Endodermal cell (in vitro differentiated cells): ENCODE measurements at regions not wholly inside any gene's neighbourhood (a gene's known extent, or its start where the extent isn't known, plus 50 kb on each side); places are given as distances from the start of the nearest gene placed in this dataset.

Experiments
- DNase-seq: peaks from one replicate; pipeline ENCODE4 v3.0.0-alpha.2; 2017
- H3K27ac ChIP-seq: 2 replicates; pipeline ENCODE4 v1.5.1; 2013; ENCODE audit warnings: mild to moderate bottlenecking, low read depth, low read length, moderate library complexity
- H3K27me3 ChIP-seq: 2 replicates; pipeline ENCODE4 v1.6.1; 2013; ENCODE audit warnings: mild to moderate bottlenecking, low read length, moderate library complexity; ENCODE audit not compliant: insufficient read depth, control insufficient read depth, poor library complexity, severe bottlenecking
- H3K36me3 ChIP-seq: 2 replicates; pipeline ENCODE4 v1.7.0; 2013; ENCODE audit warnings: mild to moderate bottlenecking, low read length, moderate library complexity; ENCODE audit not compliant: control insufficient read depth, insufficient read depth
- H3K4me1 ChIP-seq: one replicate; pipeline ENCODE4 v1.7.0; 2013; ENCODE audit warnings: low read length; ENCODE audit not compliant: control insufficient read depth, insufficient read depth
- H3K4me3 ChIP-seq: 2 replicates; pipeline ENCODE4 v1.5.1; 2013; ENCODE audit warnings: mild to moderate bottlenecking, low read length, moderate library complexity
- H3K9ac ChIP-seq: 2 replicates; pipeline ENCODE4 v1.6.1; 2013; ENCODE audit warnings: mild to moderate bottlenecking, low read length, moderate library complexity; ENCODE audit not compliant: poor library complexity, severe bottlenecking; ENCODE audit errors: extremely low read depth
- H3K9me3 ChIP-seq: 2 replicates; pipeline ENCODE4 v1.6.1; 2013; ENCODE audit warnings: mild to moderate bottlenecking, low read length, moderate library complexity; ENCODE audit not compliant: control insufficient read depth
- H3K27ac Mint-ChIP-seq: 2 replicates; pipeline ENCODE4 v1.8.0; 2020; ENCODE audit warnings: mixed read lengths
- H3K27me3 Mint-ChIP-seq: 2 replicates; pipeline ENCODE4 v1.8.0; 2021; ENCODE audit warnings: mild to moderate bottlenecking, mixed read lengths; ENCODE audit not compliant: insufficient read depth
- H3K36me3 Mint-ChIP-seq: 2 replicates; pipeline ENCODE4 v1.8.0; 2020; ENCODE audit warnings: low read depth, mixed read lengths
- H3K4me1 Mint-ChIP-seq: 2 replicates; pipeline ENCODE4 v1.8.0; 2020; ENCODE audit warnings: mixed read lengths
- H3K4me3 Mint-ChIP-seq: 2 replicates; pipeline ENCODE4 v1.8.0; 2020; ENCODE audit warnings: mild to moderate bottlenecking, moderate library complexity, mixed read lengths
- H3K9me3 Mint-ChIP-seq: 2 replicates; pipeline ENCODE4 v1.8.0; 2020; ENCODE audit warnings: mild to moderate bottlenecking, mixed read lengths
- WGBS, 2 experiments: methylation state at CpG; one replicate each; pipeline versions ENCODE4 v1.1.5 to v1.1.7; 2013; ENCODE audit warnings: missing lambda C conversion rate in 2 of 2, mixed read lengths in 1 of 2; ENCODE audit not compliant: insufficient coverage in 1 of 2, insufficient read length in 1 of 2; 5-methylcytosine and 5-hydroxymethylcytosine counted together
- TF ChIP-seq, protein P1 (sequence below): fragments of 200-600 bp; sonication (generic); conservative IDR thresholded peaks from 2 replicates; pipeline ENCODE4 v1.5.0; 2021; ENCODE audit warnings: antibody characterized with exemption, mild to moderate bottlenecking

DNA sequence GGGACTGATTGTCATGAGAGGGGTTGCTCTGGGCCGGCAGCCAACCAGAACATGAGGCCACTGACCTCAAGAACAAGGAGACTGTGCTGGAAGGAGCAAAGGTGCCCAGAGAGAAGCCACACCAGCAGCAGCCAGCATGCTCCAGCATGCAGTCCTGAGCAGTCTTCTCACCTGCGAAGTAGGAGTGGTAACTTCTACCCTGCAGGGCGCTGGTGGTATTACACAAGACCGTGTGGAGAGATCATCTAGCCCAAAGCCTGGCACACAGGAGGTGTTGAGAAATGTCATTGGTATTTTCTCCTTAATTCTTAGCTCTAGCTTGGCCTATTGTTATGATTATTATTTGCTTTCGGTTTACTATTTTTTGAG, 132.7 kb downstream of the TSN start:
- WGBS, 2 experiments: 63 to 88% methylated on average over 3 to 5 of the region's 5 CpGs
- no peak overlapping the region for H3K9ac ChIP-seq
- peaks cover 3% of the 10 kb centered on the region for H3K36me3 Mint-ChIP-seq
- peaks cover 26% of the 10 kb centered on the region for H3K27me3 Mint-ChIP-seq
- no peaks in the 10 kb centered on the region for H3K4me1 ChIP-seq
- H3K4me3 Mint-ChIP-seq: no peak overlapping the region
- H3K9me3 ChIP-seq: peaks cover 8% of the 10 kb centered on the region
- TF ChIP-seq, protein P1, sequence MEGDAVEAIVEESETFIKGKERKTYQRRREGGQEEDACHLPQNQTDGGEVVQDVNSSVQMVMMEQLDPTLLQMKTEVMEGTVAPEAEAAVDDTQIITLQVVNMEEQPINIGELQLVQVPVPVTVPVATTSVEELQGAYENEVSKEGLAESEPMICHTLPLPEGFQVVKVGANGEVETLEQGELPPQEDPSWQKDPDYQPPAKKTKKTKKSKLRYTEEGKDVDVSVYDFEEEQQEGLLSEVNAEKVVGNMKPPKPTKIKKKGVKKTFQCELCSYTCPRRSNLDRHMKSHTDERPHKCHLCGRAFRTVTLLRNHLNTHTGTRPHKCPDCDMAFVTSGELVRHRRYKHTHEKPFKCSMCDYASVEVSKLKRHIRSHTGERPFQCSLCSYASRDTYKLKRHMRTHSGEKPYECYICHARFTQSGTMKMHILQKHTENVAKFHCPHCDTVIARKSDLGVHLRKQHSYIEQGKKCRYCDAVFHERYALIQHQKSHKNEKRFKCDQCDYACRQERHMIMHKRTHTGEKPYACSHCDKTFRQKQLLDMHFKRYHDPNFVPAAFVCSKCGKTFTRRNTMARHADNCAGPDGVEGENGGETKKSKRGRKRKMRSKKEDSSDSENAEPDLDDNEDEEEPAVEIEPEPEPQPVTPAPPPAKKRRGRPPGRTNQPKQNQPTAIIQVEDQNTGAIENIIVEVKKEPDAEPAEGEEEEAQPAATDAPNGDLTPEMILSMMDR: peak; percentile 79
- H3K27ac Mint-ChIP-seq: no peak overlapping the region
- H3K4me3 ChIP-seq: no peak overlapping the region
- peak; percentile 90 for DNase-seq
- no peak overlapping the region for H3K27ac ChIP-seq
- H3K9me3 Mint-ChIP-seq: peaks cover 9% of the 10 kb centered on the region
- no peaks in the 10 kb centered on the region for H3K36me3 ChIP-seq
- peaks cover 6% of the 10 kb centered on the region for H3K27me3 ChIP-seq
- H3K4me1 Mint-ChIP-seq: no peaks in the 10 kb centered on the region

DNA sequence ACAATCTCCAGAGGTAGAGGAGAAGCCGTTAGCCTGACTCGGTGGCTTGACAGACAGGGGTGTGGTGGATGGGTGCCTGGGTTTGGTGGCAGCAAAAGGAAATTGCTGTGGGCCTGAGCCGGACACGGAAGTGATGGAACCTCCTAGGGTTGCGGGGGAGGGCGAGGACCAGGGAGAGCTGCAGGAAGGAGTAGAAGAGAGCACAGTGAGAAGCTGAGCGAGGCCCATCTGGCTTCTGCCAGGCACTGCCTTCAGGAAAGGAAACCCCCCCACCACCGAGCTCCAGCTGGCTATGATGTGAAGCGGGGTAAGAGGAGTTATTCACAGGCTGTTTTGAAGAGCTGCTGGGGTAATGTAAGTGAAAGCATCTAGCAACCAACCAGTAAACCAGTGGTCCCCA, 134.6 kb downstream of the TSN start:
- H3K27me3 ChIP-seq: peaks cover 6% of the 10 kb centered on the region
- H3K4me3 ChIP-seq: no peak overlapping the region
- no peaks in the 10 kb centered on the region for H3K36me3 ChIP-seq
- TF ChIP-seq, protein P1: no peak
- Mint-ChIP-seq H3K36me3 (peaks cover 3% of the 10 kb centered on the region), H3K27ac (no peak overlapping the region), H3K4me3 (no peak overlapping the region), H3K4me1 (no peaks in the 10 kb centered on the region), H3K27me3 (peaks cover 21% of the 10 kb centered on the region), H3K9me3 (peaks cover 11% of the 10 kb centered on the region)
- peaks cover 8% of the 10 kb centered on the region for H3K9me3 ChIP-seq
- H3K4me1 ChIP-seq: peaks cover 2% of the 10 kb centered on the region
- no peak overlapping the region for H3K27ac ChIP-seq
- WGBS, 2 experiments: 90% methylated on average over 7 to 9 of the region's 9 CpGs
- DNase-seq: no peak
- H3K9ac ChIP-seq: no peak overlapping the region

GRCh38 chr2:121895723-121896571, 140.5 kb downstream of the TSN start:
- no peaks in the 10 kb centered on the region for H3K36me3 ChIP-seq
- no peak overlapping the region for H3K4me3 ChIP-seq
- Mint-ChIP-seq H3K4me1 (no peaks in the 10 kb centered on the region), H3K27me3 (peaks cover 6% of the 10 kb centered on the region), H3K4me3 (no peak overlapping the region), H3K9me3 (peaks cover 11% of the 10 kb centered on the region), H3K27ac (no peak overlapping the region), H3K36me3 (peaks cover 3% of the 10 kb centered on the region)
- no peak overlapping the region for H3K9ac ChIP-seq
- H3K27me3 ChIP-seq: no peaks in the 10 kb centered on the region
- TF ChIP-seq, protein P1: no peak
- DNase-seq: no peak
- WGBS, 2 experiments: 94 to 99% methylated on average over 13 to 14 of the region's 14 CpGs
- H3K27ac ChIP-seq: no peak overlapping the region
- peaks cover 8% of the 10 kb centered on the region for H3K9me3 ChIP-seq
- H3K4me1 ChIP-seq: peaks cover 2% of the 10 kb centered on the region
